Liver (tissue), 8 donors: ENCODE measurements at regions not wholly inside any gene's neighbourhood (a gene's known extent, or its start where the extent isn't known, plus 50 kb on each side); places are given as distances from the start of the nearest gene placed in this dataset.

Experiments used
- DNase-seq: peaks from one replicate; pipeline ENCODE4 v3.0.0-alpha.2; 2017; ENCODE audit warnings: low spot score
- H3K27ac ChIP-seq, 2 donors: one replicate each; pipeline ENCODE4 v1.7.0; 2013; ENCODE audit warnings: inconsistent platforms in 2 of 2, low read length in 2 of 2, control low read depth in 1 of 2, low read depth in 1 of 2, mild to moderate bottlenecking in 1 of 2
- H3K27me3 ChIP-seq, 4 donors: one replicate each; pipeline versions ENCODE4 v1.6.1 to v1.7.0; 2013; ENCODE audit warnings: low read length in 3 of 4, inconsistent platforms in 1 of 4, mild to moderate bottlenecking in 1 of 4, moderate library complexity in 1 of 4; ENCODE audit not compliant: control insufficient read depth in 4 of 4, insufficient read depth in 4 of 4
- H3K36me3 ChIP-seq, 4 donors: one replicate each; pipeline versions ENCODE4 v1.6.1 to v1.7.0; 2013; ENCODE audit warnings: low read length in 3 of 4, mild to moderate bottlenecking in 3 of 4, low read depth in 1 of 4, moderate library complexity in 1 of 4; ENCODE audit not compliant: control insufficient read depth in 4 of 4, insufficient read depth in 3 of 4
- H3K4me1 ChIP-seq, 4 donors: one replicate each; pipeline versions ENCODE4 v1.6.1 to v1.7.0; 2013; ENCODE audit warnings: low read length in 3 of 4, mild to moderate bottlenecking in 3 of 4, moderate library complexity in 1 of 4; ENCODE audit not compliant: control insufficient read depth in 4 of 4, insufficient read depth in 4 of 4
- H3K4me3 ChIP-seq, 3 donors: one replicate each; pipeline versions ENCODE4 v1.6.1 to v1.7.0; 2013; ENCODE audit warnings: low read length in 3 of 3, control low read depth in 1 of 3, low read depth in 1 of 3, mild to moderate bottlenecking in 1 of 3
- H3K9ac ChIP-seq, 2 donors: one replicate each; pipeline ENCODE4 v1.7.0; 2013; ENCODE audit warnings: low read length in 2 of 2, mild to moderate bottlenecking in 2 of 2, moderate library complexity in 2 of 2, control low read depth in 1 of 2, low read depth in 1 of 2
- H3K9me3 ChIP-seq, 4 donors: one replicate each; pipeline versions ENCODE4 v1.6.1 to v1.7.0; 2013; ENCODE audit warnings: low read length in 3 of 4; ENCODE audit not compliant: control insufficient read depth in 4 of 4
- EGR1 ChIP-seq, 2 donors: IDR thresholded peaks; 2 replicates each; pipeline ENCODE4 v1.6.1; 2016 to 2018; ENCODE audit warnings: antibody characterized with exemption in 2 of 2, low read depth in 2 of 2
- FOXA1 ChIP-seq: IDR thresholded peaks from 2 replicates; pipeline ENCODE4 v1.6.1; 2016; ENCODE audit warnings: antibody characterized with exemption
- FOXA2 ChIP-seq: IDR thresholded peaks from 2 replicates; pipeline ENCODE4 v1.6.1; 2016; ENCODE audit warnings: antibody characterized with exemption
- GABPA ChIP-seq, 2 donors: IDR thresholded peaks in 1 of 2; conservative IDR thresholded peaks in 1 of 2; 2 replicates each; pipeline ENCODE4 v1.6.1; 2016; ENCODE audit warnings: antibody characterized with exemption in 2 of 2, mild to moderate bottlenecking in 1 of 2, moderate library complexity in 1 of 2
- HNF4A ChIP-seq, 2 donors: conservative IDR thresholded peaks; 2 replicates each; pipeline ENCODE4 v1.6.1; 2016; ENCODE audit warnings: antibody characterized with exemption in 2 of 2, mild to moderate bottlenecking in 2 of 2
- HNF4G ChIP-seq: IDR thresholded peaks from 2 replicates; pipeline ENCODE4 v1.6.1; 2016; ENCODE audit warnings: antibody characterized with exemption
- JUND ChIP-seq, 2 donors: IDR thresholded peaks; 2 replicates each; pipeline ENCODE4 v1.6.1; 2016; ENCODE audit warnings: antibody characterized with exemption in 2 of 2
- NR2F2 ChIP-seq: IDR thresholded peaks from 2 replicates; pipeline ENCODE4 v1.6.1; 2016; ENCODE audit warnings: antibody characterized with exemption
- RAD21 ChIP-seq, 2 donors: IDR thresholded peaks; 2 replicates each; pipeline ENCODE4 v1.6.1; 2016; ENCODE audit warnings: antibody characterized with exemption in 2 of 2, mild to moderate bottlenecking in 2 of 2
- REST ChIP-seq: IDR thresholded peaks from 2 replicates; pipeline ENCODE4 v1.6.1; 2016; ENCODE audit warnings: antibody characterized with exemption, mild to moderate bottlenecking
- RXRA ChIP-seq, 2 donors: IDR thresholded peaks; 2 replicates each; pipeline ENCODE4 v1.6.1; 2017 to 2018; ENCODE audit warnings: antibody characterized with exemption in 2 of 2, mild to moderate bottlenecking in 1 of 2
- SP1 ChIP-seq: IDR thresholded peaks from 2 replicates; pipeline ENCODE4 v1.6.1; 2018; ENCODE audit warnings: antibody characterized with exemption, mild to moderate bottlenecking
- TAF1 ChIP-seq: conservative IDR thresholded peaks from 2 replicates; pipeline ENCODE4 v1.6.1; 2016; ENCODE audit warnings: antibody characterized with exemption, mild to moderate bottlenecking
- YY1 ChIP-seq: IDR thresholded peaks from 2 replicates; pipeline ENCODE4 v1.6.1; 2016; ENCODE audit warnings: antibody characterized with exemption, mild to moderate bottlenecking
- WGBS: extraction: QIAGEN DNeasy Blood & Tissue Kit; methylation state at CpG from one replicate; pipeline ENCODE4 v1.1.7; 2013; 5-methylcytosine and 5-hydroxymethylcytosine counted together
- TF ChIP-seq, protein P1 (sequence below): fragments of 150-350 bp; IDR thresholded peaks from 2 replicates; pipeline ENCODE4 v1.5.1; 2017; ENCODE audit warnings: improper control_type of control experiment, low read depth, low read length; ENCODE audit not compliant: missing input control
- TF ChIP-seq, protein P2 (sequence below): IDR thresholded peaks from 2 replicates; pipeline ENCODE4 v1.6.1; 2016; ENCODE audit warnings: antibody characterized with exemption
- TF ChIP-seq, protein P3 (sequence below): IDR thresholded peaks from 2 replicates; pipeline ENCODE4 v1.6.1; 2016; ENCODE audit warnings: antibody characterized with exemption
- donor health status: healthy.
- donor health status: healthy.
- donor health status: healthy.
- donor health status: healthy.
- donor health status: healthy.

DNA sequence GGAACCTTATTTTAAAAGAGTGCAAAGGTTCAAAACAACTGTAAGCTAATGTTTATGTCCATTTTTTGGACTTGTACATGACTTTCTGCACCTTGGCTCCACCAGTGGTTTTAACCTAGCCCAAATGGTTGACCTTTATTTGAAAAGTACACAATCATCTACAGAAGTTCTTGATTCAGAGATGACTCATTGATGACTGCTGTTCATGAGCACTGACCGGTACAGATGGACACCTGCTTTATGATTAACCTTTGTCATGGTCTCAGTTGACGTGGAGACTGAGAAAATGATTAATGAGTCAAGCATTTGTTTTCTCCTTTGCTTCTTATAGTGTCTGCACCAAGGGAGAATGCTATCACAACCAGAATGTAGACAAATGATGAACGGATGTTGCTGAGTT is 55.7 kb upstream of the PTER start:
- WGBS = 50% methylated on average over 3 of the region's 3 CpGs
- H3K9ac ChIP-seq = no peak overlapping the region
- peaks cover 0 to 2% (median 0%) of the 10 kb centered on the region in 4 donors for H3K27me3 ChIP-seq
- H3K4me1 ChIP-seq = no peaks in the 10 kb centered on the region
- H3K27ac ChIP-seq = no peak overlapping the region
- no peaks in the 10 kb centered on the region for H3K36me3 ChIP-seq
- no peak for TF ChIP-seq RXRA (IDR thresholded peaks at IDR 0.05)
- TF ChIP-seq, protein P1, sequence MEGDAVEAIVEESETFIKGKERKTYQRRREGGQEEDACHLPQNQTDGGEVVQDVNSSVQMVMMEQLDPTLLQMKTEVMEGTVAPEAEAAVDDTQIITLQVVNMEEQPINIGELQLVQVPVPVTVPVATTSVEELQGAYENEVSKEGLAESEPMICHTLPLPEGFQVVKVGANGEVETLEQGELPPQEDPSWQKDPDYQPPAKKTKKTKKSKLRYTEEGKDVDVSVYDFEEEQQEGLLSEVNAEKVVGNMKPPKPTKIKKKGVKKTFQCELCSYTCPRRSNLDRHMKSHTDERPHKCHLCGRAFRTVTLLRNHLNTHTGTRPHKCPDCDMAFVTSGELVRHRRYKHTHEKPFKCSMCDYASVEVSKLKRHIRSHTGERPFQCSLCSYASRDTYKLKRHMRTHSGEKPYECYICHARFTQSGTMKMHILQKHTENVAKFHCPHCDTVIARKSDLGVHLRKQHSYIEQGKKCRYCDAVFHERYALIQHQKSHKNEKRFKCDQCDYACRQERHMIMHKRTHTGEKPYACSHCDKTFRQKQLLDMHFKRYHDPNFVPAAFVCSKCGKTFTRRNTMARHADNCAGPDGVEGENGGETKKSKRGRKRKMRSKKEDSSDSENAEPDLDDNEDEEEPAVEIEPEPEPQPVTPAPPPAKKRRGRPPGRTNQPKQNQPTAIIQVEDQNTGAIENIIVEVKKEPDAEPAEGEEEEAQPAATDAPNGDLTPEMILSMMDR = no peak
- TF ChIP-seq, protein P2, sequence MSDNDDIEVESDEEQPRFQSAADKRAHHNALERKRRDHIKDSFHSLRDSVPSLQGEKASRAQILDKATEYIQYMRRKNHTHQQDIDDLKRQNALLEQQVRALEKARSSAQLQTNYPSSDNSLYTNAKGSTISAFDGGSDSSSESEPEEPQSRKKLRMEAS = no peak
- no peak for TF ChIP-seq REST
- no peak for TF ChIP-seq FOXA1
- no peak for TF ChIP-seq RAD21 (IDR thresholded peaks at IDR 0.05)
- no peak for TF ChIP-seq EGR1 (IDR thresholded peaks at IDR 0.05; ENCODE audit: low read depth in 2 of 2)
- no peak for TF ChIP-seq SP1
- TF ChIP-seq HNF4A (conservative IDR thresholded peaks at IDR 0.05) = peak in 1 of 2 donors; percentile 39
- no peak for TF ChIP-seq FOXA2
- TF ChIP-seq HNF4G = no peak
- peak in 1 of 2 donors; percentile 69 for TF ChIP-seq JUND (IDR thresholded peaks at IDR 0.05)
- TF ChIP-seq, protein P3, sequence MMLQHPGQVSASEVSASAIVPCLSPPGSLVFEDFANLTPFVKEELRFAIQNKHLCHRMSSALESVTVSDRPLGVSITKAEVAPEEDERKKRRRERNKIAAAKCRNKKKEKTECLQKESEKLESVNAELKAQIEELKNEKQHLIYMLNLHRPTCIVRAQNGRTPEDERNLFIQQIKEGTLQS = no peak
- TF ChIP-seq YY1 = peak; percentile 11
- no peak for TF ChIP-seq NR2F2
- no peak for DNase-seq
- H3K9me3 ChIP-seq = no peaks in the 10 kb centered on the region
- no peak overlapping the region for H3K4me3 ChIP-seq

- Histone ChIP-seq H3K9ac (no peak overlapping the region), H3K36me3 (no peaks in the 10 kb centered on the region), H3K27me3 (peaks cover 0 to 2% (median 0%) of the 10 kb centered on the region in 4 donors), H3K4me3 (no peak overlapping the region), H3K9me3 (no peaks in the 10 kb centered on the region), H3K4me1 (no peaks in the 10 kb centered on the region), H3K27ac (no peak overlapping the region)
- 65% methylated on average over 12 of the region's 12 CpGs for WGBS
- TF ChIP-seq TAF1 = no peak
- no peak for TF ChIP-seq NR2F2
- no peak for TF ChIP-seq FOXA2
- no peak for TF ChIP-seq YY1
- no peak for TF ChIP-seq HNF4G
- no peak for TF ChIP-seq RAD21 (IDR thresholded peaks at IDR 0.05)
- no peak for TF ChIP-seq REST
- TF ChIP-seq, protein P3 = no peak
- no peak for TF ChIP-seq GABPA (IDR thresholded peaks at IDR 0.05 in 1 of 2, conservative IDR thresholded peaks at IDR 0.05 in 1 of 2)
- TF ChIP-seq, protein P1 = no peak
- TF ChIP-seq SP1 = no peak
- TF ChIP-seq, protein P2 = no peak
- TF ChIP-seq EGR1 (IDR thresholded peaks at IDR 0.05; ENCODE audit: low read depth in 2 of 2) = no peak
- DNase-seq = no peak
These were observed 52.8 kb upstream of the PTER start for GRCh38 chr10:16384021-16384420.
